Retinal pigment epithelial cell (primary cell): ENCODE measurements at regions not wholly inside any gene's neighbourhood (a gene's known extent, or its start where the extent isn't known, plus 50 kb on each side); places are given as distances from the start of the nearest gene placed in this dataset.

Source experiments
- DNase-seq: peaks from one replicate; pipeline ENCODE4 v3.0.0-alpha.2; 2010; ENCODE audit warnings: low read depth
- H3K4me3 ChIP-seq: 2 replicates; pipeline ENCODE4 v1.5.1; 2011; ENCODE audit warnings: mild to moderate bottlenecking, low read length, control low read depth, moderate library complexity
- CTCF ChIP-seq: conservative IDR thresholded peaks from 2 replicates; pipeline ENCODE4 v1.5.1; 2011; ENCODE audit warnings: low read depth, low read length, control low read depth, inconsistent platforms

- no peak for TF ChIP-seq CTCF
- no peak overlapping the region for H3K4me3 ChIP-seq
- DNase-seq: no peak
These were observed 87.9 kb upstream of the ZNF217 start for GRCh38 chr20:53681352-53682212.

GRCh38 chr20:53679597-53680309 is 86.1 kb upstream of the ZNF217 start:
- no peak for TF ChIP-seq CTCF
- H3K4me3 ChIP-seq: no peak overlapping the region
- DNase-seq: no peak

GRCh38 chr20:53678990-53679596 is 85.5 kb upstream of the ZNF217 start:
- TF ChIP-seq CTCF: no peak
- DNase-seq: no peak
- H3K4me3 ChIP-seq: no peak overlapping the region

- DNase-seq: no peak
- TF ChIP-seq CTCF: peak; percentile 26
- no peak overlapping the region for H3K4me3 ChIP-seq
These were observed 84.8 kb upstream of the ZNF217 start for GRCh38 chr20:53678315-53678989.

GRCh38 chr20:53677447-53678314 is 84.0 kb upstream of the ZNF217 start:
- H3K4me3 ChIP-seq: no peak overlapping the region
- no peak for TF ChIP-seq CTCF
- DNase-seq: no peak

GRCh38 chr20:53676987-53677386 is 83.3 kb upstream of the ZNF217 start:
- no peak overlapping the region for H3K4me3 ChIP-seq
- DNase-seq: no peak
- no peak for TF ChIP-seq CTCF
